ENCODE measurements at regions not wholly inside any gene's neighbourhood (a gene's known extent, or its start where the extent isn't known, plus 50 kb on each side); places are given as distances from the start of the nearest gene placed in this dataset.
A peak's percentile ranks its signal among the peaks of the same experiment; 100 is the strongest.

DNA sequence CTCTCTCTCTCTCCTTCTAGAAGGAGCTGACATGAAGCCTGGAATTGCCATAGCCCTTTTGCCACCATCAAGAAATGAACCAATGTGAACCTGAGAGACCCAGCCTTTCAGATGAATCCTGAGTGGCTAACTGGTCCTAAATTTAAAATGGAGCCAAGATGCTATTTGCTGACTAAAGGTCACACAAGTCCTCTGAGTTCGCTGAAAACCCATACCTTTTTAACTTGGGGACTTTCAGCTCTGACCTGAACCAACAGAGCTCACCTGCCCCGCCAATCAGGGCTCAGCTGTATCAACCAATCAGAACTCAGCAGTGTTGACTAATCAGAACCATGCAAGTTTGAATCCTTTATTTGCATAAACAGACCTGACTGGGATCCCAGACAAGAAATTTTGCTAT lies 70.3 kb upstream of the MDM1 start:
- TF ChIP-seq, protein P1, sequence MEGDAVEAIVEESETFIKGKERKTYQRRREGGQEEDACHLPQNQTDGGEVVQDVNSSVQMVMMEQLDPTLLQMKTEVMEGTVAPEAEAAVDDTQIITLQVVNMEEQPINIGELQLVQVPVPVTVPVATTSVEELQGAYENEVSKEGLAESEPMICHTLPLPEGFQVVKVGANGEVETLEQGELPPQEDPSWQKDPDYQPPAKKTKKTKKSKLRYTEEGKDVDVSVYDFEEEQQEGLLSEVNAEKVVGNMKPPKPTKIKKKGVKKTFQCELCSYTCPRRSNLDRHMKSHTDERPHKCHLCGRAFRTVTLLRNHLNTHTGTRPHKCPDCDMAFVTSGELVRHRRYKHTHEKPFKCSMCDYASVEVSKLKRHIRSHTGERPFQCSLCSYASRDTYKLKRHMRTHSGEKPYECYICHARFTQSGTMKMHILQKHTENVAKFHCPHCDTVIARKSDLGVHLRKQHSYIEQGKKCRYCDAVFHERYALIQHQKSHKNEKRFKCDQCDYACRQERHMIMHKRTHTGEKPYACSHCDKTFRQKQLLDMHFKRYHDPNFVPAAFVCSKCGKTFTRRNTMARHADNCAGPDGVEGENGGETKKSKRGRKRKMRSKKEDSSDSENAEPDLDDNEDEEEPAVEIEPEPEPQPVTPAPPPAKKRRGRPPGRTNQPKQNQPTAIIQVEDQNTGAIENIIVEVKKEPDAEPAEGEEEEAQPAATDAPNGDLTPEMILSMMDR (IDR thresholded peaks at IDR 0.05; ENCODE audit: low read depth, low read length), result no peak
- H3K4me3 ChIP-seq (ENCODE audit: low read depth, low read length), result no peak overlapping the region

DNA sequence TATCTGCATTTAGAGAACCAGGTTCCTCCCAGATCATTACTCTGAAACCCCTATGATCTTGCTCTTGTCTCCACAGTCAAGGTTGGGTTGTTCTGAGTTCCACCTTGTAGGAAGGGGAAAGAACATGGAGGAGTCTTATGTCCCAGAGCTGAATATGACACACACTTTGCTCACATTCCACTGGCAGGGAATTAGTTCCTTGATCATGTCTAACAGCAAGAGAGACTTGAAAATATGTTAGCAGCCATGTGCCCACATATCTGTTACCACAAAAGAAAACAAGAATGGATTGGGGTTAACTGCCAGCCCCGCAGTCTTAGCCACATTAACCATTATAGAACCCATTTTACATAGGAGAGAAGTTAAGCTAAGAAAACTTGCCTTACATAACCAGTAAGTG lies 71.1 kb upstream of the MDM1 start:
- TF ChIP-seq, protein P1 (IDR thresholded peaks at IDR 0.05; ENCODE audit: low read depth, low read length), result no peak
- no peak overlapping the region for H3K4me3 ChIP-seq (ENCODE audit: low read depth, low read length)

DNA sequence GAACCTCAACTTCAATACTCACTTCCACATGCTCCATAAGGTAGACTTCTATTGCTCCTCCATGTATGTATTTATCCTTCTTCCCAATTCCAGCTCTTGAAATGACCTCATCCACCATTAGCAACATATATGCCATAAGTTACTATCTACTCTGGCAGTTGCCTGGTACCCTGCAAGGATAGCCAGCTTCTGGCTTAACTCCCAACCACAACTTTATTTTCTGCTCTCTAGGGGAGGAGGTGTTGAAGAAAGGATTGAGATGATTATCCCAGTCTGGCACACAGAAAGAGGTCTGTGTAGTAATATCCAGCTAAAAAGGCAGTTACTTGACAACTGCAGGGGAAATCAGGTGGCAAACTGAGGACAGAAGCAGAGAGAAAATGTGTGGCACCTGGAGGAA lies 71.5 kb upstream of the MDM1 start:
- H3K4me3 ChIP-seq (ENCODE audit: low read depth, low read length), result no peak overlapping the region
- TF ChIP-seq, protein P1 (IDR thresholded peaks at IDR 0.05; ENCODE audit: low read depth, low read length), result no peak

DNA sequence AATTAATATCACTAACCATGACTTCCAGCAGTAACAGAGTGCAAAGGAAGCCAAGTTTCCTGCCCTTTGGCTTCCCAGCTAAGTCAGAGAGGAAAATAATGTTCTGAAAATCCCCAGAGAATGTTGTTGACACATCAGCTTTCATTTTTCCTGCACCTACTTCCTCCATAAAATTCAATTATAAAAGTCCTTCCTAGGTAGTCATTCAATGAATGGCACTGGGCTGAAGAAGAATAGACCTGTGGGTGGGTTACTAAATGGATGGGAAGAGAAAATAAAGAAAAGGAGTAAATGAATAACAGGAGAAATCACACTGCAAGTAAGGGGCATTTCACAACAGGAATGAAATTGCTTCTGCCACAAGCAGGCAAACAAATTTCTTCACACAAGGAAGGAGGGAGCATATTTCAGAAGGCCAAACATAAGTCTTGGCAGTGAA lies 73.2 kb upstream of the MDM1 start:
- TF ChIP-seq, protein P1 (IDR thresholded peaks at IDR 0.05; ENCODE audit: low read depth, low read length), result no peak
- H3K4me3 ChIP-seq (ENCODE audit: low read depth, low read length), result no peak overlapping the region

DNA sequence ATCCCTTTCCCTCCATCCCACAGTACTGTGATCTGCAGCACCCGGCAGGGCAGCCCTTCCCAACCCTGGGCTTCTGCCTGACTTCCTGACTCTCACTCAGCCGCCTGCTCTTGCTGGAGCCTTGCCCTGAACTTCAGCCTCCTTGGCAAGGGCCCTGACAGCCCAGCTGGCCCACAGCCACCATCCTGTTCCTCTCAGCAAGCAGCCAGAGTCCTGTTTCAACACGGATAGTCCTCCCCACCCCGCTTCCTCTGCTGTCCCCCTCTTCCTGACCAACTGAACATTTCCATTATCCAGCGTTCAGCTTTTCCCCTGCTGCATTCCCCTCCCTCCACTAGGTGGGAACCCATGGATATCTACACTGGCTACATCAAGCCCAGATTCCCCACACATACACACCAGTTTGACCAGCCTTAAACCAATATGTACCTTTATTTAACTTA lies 74.0 kb upstream of the MDM1 start:
- H3K4me3 ChIP-seq (ENCODE audit: low read depth, low read length), result no peak overlapping the region
- TF ChIP-seq, protein P1 (IDR thresholded peaks at IDR 0.05; ENCODE audit: low read depth, low read length), result peak; percentile 38; the same call in 1 of the 2 replicates

DNA sequence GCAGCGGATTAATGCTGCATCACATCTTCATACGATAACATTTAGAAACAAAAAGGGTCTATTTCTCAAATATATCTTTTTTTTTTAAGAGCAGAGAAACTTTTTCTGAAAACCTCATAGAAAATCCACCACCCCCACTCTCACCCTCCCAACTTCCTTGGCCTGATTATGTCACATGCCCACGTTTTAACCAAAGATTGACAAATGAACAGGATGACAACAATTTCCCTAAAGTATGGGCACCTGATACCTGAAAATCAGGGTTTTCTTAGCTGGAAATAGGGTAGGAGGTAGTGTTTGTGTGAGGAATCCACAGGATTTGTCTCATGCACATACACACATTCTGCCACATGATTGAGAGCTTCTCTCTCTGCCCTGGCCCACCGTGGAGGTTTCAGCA lies 74.7 kb upstream of the MDM1 start:
- H3K4me3 ChIP-seq (ENCODE audit: low read depth, low read length), result no peak overlapping the region
- TF ChIP-seq, protein P1 (IDR thresholded peaks at IDR 0.05; ENCODE audit: low read depth, low read length), result no peak

DNA sequence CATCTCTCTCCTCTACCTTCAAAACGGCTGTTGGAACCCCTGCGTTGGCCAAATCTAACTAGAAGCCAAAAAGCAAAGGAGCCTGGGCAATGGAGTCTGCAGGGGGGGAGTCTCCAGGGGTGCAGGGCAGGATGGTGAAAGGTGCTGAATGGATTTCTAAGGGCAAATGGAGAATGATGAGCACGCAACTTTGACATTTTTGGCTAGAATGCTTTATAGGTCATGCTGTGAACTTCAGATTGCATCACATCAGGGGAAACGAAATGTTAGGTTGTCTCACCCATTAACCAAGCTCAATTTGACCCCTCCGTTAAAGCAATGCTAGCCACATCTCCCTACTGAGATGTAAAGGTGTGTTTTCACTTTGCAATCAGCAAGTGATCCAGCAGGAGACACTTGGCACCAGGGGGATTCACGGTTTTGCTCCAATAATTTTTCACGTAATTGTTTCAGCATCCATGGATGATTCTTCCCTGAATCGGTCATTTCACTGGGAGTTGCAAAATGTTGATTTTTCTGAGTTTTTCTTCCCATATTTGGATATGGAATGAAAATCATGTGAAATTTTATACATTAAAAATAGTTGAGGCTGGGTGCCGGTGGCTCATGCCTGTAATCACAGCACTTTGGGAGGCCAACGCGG lies 78.0 kb upstream of the MDM1 start:
- TF ChIP-seq, protein P1 (IDR thresholded peaks at IDR 0.05; ENCODE audit: low read depth, low read length), result no peak
- H3K4me3 ChIP-seq (ENCODE audit: low read depth, low read length), result no peak overlapping the region

All from WI38 (cell line).